PC-9 (cell line): ENCODE measurements at regions not wholly inside any gene's neighbourhood (a gene's known extent, or its start where the extent isn't known, plus 50 kb on each side); places are given as distances from the start of the nearest gene placed in this dataset.

Experiments
- BruUV-seq: library from RNA; stranded (reverse); fragments of 400-500 nt; replicated peaks from 2 replicates; lab custom pipeline; 2021; lab: Mats Ljungman, UMichigan
- CTCF ChIA-PET: fragments of 300-600 bp; sonication (Branson Sonifier 250); formaldehyde crosslinking; loops from one replicate; lab custom pipeline; 2022; ENCODE audit warnings: antibody characterized with exemption; lab: Charles Lee
- POLR2A ChIA-PET: fragments of 300-600 bp; sonication (Branson Sonifier 250); formaldehyde crosslinking; loops from one replicate; lab custom pipeline; 2022; ENCODE audit warnings: antibody characterized with exemption; ENCODE audit not compliant: unreplicated experiment; lab: Charles Lee
- DNase-seq, 2 experiments: peaks; one replicate each; pipeline versions ENCODE4 v3.0.0 to v3.0.0-alpha.2; 2015 to 2022; ENCODE audit warnings: mixed read lengths in 1 of 2
- H2AFZ ChIP-seq: fragments of 200-600 bp; sonication (generic); 2 replicates; pipeline ENCODE4 v1.8.1; 2017; ENCODE audit warnings: antibody characterized with exemption
- H3F3A ChIP-seq: fragments of 200-600 bp; sonication (generic); 2 replicates; pipeline ENCODE4 v1.8.1; 2017; ENCODE audit warnings: antibody characterized with exemption, mild to moderate bottlenecking, low read depth; ENCODE audit not compliant: insufficient read depth
- H3K27ac ChIP-seq: fragments of 200-600 bp; sonication (generic); 2 replicates; pipeline ENCODE4 v1.6.1; 2016; ENCODE audit warnings: mixed run types
- H3K27me3 ChIP-seq: fragments of 200-600 bp; sonication (generic); 2 replicates; pipeline ENCODE4 v1.6.1; 2016; ENCODE audit warnings: low read depth, mixed run types; ENCODE audit not compliant: insufficient read depth
- H3K36me3 ChIP-seq: fragments of 200-600 bp; sonication (generic); 2 replicates; pipeline ENCODE4 v1.6.1; 2016; ENCODE audit warnings: low read depth, mixed run types
- H3K4me1 ChIP-seq: fragments of 200-600 bp; sonication (generic); replicated peaks from 2 replicates; pipeline ENCODE4 v1.6.1; 2016; ENCODE audit warnings: mixed run types; ENCODE audit not compliant: insufficient read depth
- H3K4me2 ChIP-seq: fragments of 200-600 bp; sonication (generic); 2 replicates; pipeline ENCODE4 v1.6.1; 2017; ENCODE audit warnings: mixed run types
- H3K4me3 ChIP-seq: fragments of 200-600 bp; sonication (generic); 2 replicates; pipeline ENCODE4 v1.6.1; 2016; ENCODE audit warnings: mixed run types
- H3K79me2 ChIP-seq: fragments of 200-600 bp; sonication (generic); 2 replicates; pipeline ENCODE4 v1.6.1; 2017; ENCODE audit warnings: low read depth, mixed run types
- H3K9me2 ChIP-seq: fragments of 200-600 bp; sonication (generic); 2 replicates; pipeline ENCODE4 v1.8.1; 2017; ENCODE audit warnings: mild to moderate bottlenecking; ENCODE audit not compliant: insufficient read depth
- H3K9me3 ChIP-seq: fragments of 200-600 bp; sonication (generic); 2 replicates; pipeline ENCODE4 v1.8.1; 2016; ENCODE audit warnings: low read depth; ENCODE audit not compliant: insufficient read depth
- H4K20me1 ChIP-seq: fragments of 200-600 bp; sonication (generic); 2 replicates; pipeline ENCODE4 v1.8.1; 2017; ENCODE audit not compliant: insufficient read depth
- CTCF ChIP-seq: fragments of 200-600 bp; sonication (generic); conservative IDR thresholded peaks from 2 replicates; pipeline ENCODE4 v1.6.1; 2017; ENCODE audit warnings: mixed run types, antibody characterized with exemption, mild to moderate bottlenecking, moderate library complexity
- EZH2 ChIP-seq: fragments of 200-600 bp; sonication (generic); IDR thresholded peaks from 2 replicates; pipeline ENCODE4 v1.8.0; 2017; ENCODE audit warnings: antibody characterized with exemption, low read depth
- intact Hi-C: fragments of 100-400 bp; cut with micrococcal nuclease; formaldehyde crosslinking; loops from one replicate; pipeline ENCODE4 v1.10.0; 2022; ENCODE audit not compliant: unreplicated experiment

- POLR2A ChIA-PET = no interaction called here
- intact Hi-C loops = no loop called here
Observed at GRCh38 chr9:135330307-135330631, 149.3 kb upstream of the PPP1R26 start.

DNA sequence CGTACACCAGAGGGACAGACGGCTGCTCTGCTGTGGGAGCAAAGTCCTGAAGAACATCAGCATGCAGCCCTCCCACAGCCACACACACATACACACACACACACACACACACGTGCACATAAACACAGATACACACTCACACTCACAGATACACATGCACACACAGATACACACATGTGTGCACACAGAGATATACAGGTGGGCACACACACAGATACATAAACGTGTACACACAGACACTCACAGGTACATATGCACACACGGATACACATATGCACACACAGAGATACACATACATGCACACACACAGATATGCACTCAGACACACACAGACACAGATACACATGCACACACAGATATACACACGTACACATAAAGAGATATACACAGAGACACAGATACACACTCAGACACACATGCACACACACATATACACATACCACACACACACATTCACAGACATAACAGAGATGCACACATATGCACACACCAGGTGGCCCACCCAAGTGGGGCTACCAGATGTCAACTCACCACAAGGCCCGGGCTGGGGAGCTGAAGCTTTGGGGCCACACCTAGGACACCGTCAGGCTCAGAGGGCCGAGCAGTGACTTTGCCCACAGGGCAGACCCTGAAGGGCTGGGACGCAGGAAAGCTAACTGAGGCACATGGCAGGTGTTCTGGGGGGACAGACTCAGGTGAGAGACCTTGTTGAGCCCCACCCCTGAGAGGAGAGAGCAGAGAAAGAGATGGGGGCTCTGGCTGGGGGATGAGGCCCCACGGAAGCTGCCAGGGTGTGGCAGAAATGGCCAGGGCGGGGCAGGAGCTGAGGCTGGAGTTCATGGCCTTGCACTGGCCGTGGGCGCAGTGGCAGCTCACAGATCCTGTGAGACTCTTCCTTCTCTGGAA lies 148.6 kb upstream of the PPP1R26 start:
- ChIA-PET POLR2A (no interaction called here), CTCF (no interaction called here)
- Histone ChIP-seq H3K9me3 (no peaks in the 10 kb centered on the region), H3K4me3 (no peak overlapping the region), H3K27ac (no peak overlapping the region), H3F3A (no peaks in the 10 kb centered on the region), H2AFZ (no peak overlapping the region), H3K27me3 (peaks cover 85% of the 10 kb centered on the region), H3K4me1 (no peaks in the 10 kb centered on the region), H4K20me1 (no peaks in the 10 kb centered on the region), H3K36me3 (no peaks in the 10 kb centered on the region), H3K79me2 (no peaks in the 10 kb centered on the region), H3K9me2 (no peaks in the 10 kb centered on the region), H3K4me2 (no peak overlapping the region)
- BruUV-seq = no TSS peak
- no peak for TF ChIP-seq CTCF
- TF ChIP-seq EZH2 = no peak
- intact Hi-C loops = no loop called here
- no peak for DNase-seq

More at GRCh38 chr9:135330307-135330631, 149.3 kb upstream of the PPP1R26 start:
- H3K4me3 ChIP-seq = no peak overlapping the region
- H3K27ac ChIP-seq = no peak overlapping the region
- BruUV-seq = no TSS peak
- no peak overlapping the region for H2AFZ ChIP-seq
- no peak for TF ChIP-seq EZH2
- no peak for TF ChIP-seq CTCF
- H3K4me2 ChIP-seq = no peak overlapping the region
- CTCF ChIA-PET = no interaction called here
- no peaks in the 10 kb centered on the region for H3K36me3 ChIP-seq
- H3K79me2 ChIP-seq = no peaks in the 10 kb centered on the region
- H3K9me2 ChIP-seq = no peaks in the 10 kb centered on the region
- H4K20me1 ChIP-seq = no peaks in the 10 kb centered on the region
- H3K27me3 ChIP-seq = peaks cover 85% of the 10 kb centered on the region
- H3K9me3 ChIP-seq = no peaks in the 10 kb centered on the region
- no peaks in the 10 kb centered on the region for H3K4me1 ChIP-seq
- no peak for DNase-seq
- no peaks in the 10 kb centered on the region for H3F3A ChIP-seq

- H4K20me1 ChIP-seq = no peaks in the 10 kb centered on the region
- DNase-seq = no peak
- POLR2A ChIA-PET = no interaction called here
- H3K79me2 ChIP-seq = no peaks in the 10 kb centered on the region
- CTCF ChIA-PET = no interaction called here
- no peak overlapping the region for H3K27ac ChIP-seq
- peaks cover 85% of the 10 kb centered on the region for H3K27me3 ChIP-seq
- TF ChIP-seq CTCF (no peak), EZH2 (no peak)
- no peaks in the 10 kb centered on the region for H3F3A ChIP-seq
- no peak overlapping the region for H2AFZ ChIP-seq
- no peaks in the 10 kb centered on the region for H3K9me3 ChIP-seq
- no peak overlapping the region for H3K4me3 ChIP-seq
- no peaks in the 10 kb centered on the region for H3K4me1 ChIP-seq
- no TSS peak for BruUV-seq
- H3K4me2 ChIP-seq = no peak overlapping the region
- intact Hi-C loops = no loop called here
- H3K36me3 ChIP-seq = no peaks in the 10 kb centered on the region
- no peaks in the 10 kb centered on the region for H3K9me2 ChIP-seq
Observed at GRCh38 chr9:135332516-135332915, 147.1 kb upstream of the PPP1R26 start.
